Spleen (tissue), 11 donors: ENCODE measurements at regions not wholly inside any gene's neighbourhood (a gene's known extent, or its start where the extent isn't known, plus 50 kb on each side); places are given as distances from the start of the nearest gene placed in this dataset.

Experiments
- DNase-seq: peaks from one replicate; pipeline ENCODE4 v3.0.0-alpha.2; 2020
- H3K27ac ChIP-seq, 8 donors: fragments of 200-600 bp; sonication (generic) in 7 of 8; 1 replicate in 4 of 8; 2 replicates in 4 of 8; pipeline versions ENCODE4 v1.5.0 to v1.8.0; 2016 to 2021; ENCODE audit warnings: inconsistent platforms in 4 of 8, mild to moderate bottlenecking in 4 of 8, moderate library complexity in 1 of 8
- H3K27me3 ChIP-seq, 7 donors: fragments of 200-600 bp; sonication (generic) in 6 of 7; replicated peaks in 1 of 7; 1 replicate in 4 of 7; 2 replicates in 3 of 7; pipeline versions ENCODE4 v1.5.0 to v1.8.0; 2016 to 2021; ENCODE audit warnings: inconsistent platforms in 3 of 7, mild to moderate bottlenecking in 1 of 7
- H3K36me3 ChIP-seq, 6 donors: fragments of 200-600 bp; sonication (generic) in 5 of 6; 1 replicate in 4 of 6; 2 replicates in 2 of 6; pipeline versions ENCODE4 v1.5.0 to v1.8.0; 2016 to 2021; ENCODE audit warnings: inconsistent platforms in 2 of 6
- H3K4me1 ChIP-seq, 6 donors: fragments of 200-600 bp; sonication (generic) in 5 of 6; 1 replicate in 3 of 6; 2 replicates in 3 of 6; pipeline versions ENCODE4 v1.5.0 to v1.8.0; 2016 to 2021; ENCODE audit warnings: inconsistent platforms in 3 of 6
- H3K4me3 ChIP-seq, 8 donors: fragments of 200-600 bp; sonication (generic) in 7 of 8; 1 replicate in 4 of 8; 2 replicates in 4 of 8; pipeline versions ENCODE4 v1.5.0 to v1.8.0; 2016 to 2021; ENCODE audit warnings: inconsistent platforms in 4 of 8, mild to moderate bottlenecking in 4 of 8, moderate library complexity in 2 of 8
- H3K9me3 ChIP-seq, 8 donors: fragments of 200-600 bp; sonication (generic) in 7 of 8; 1 replicate in 4 of 8; 2 replicates in 4 of 8; pipeline versions ENCODE4 v1.5.0 to v1.8.0; 2016 to 2021; ENCODE audit warnings: inconsistent platforms in 4 of 8
- CTCF ChIP-seq, 11 experiments: fragments of 200-600 bp in 7 of 11; fragments of 450-650 bp in 4 of 11; sonication (generic) in 4 of 11; IDR thresholded peaks in 8 of 11; conservative IDR thresholded peaks in 3 of 11; 1 replicate in 7 of 11; 2 replicates in 4 of 11; pipeline versions ENCODE4 v1.4.0 to v1.8.0; 2016 to 2021; ENCODE audit warnings: antibody characterized with exemption in 11 of 11, inconsistent platforms in 4 of 11, mild to moderate bottlenecking in 1 of 11
- POLR2A ChIP-seq, 3 donors: fragments of 450-650 bp; IDR thresholded peaks; one replicate each; pipeline ENCODE4 v1.5.1; 2017; ENCODE audit warnings: antibody characterized with exemption in 3 of 3, mild to moderate bottlenecking in 1 of 3
- POLR2AphosphoS5 ChIP-seq, 3 donors: sonication (generic); formaldehyde crosslinking; IDR thresholded peaks; one replicate each; pipeline ENCODE4 v1.5.1; 2017; ENCODE audit warnings: antibody characterized with exemption in 3 of 3
- WGBS, 5 donors: extraction: QIAGEN DNeasy Blood & Tissue Kit in 3 of 5; methylation state at CpG; one replicate each; pipeline versions ENCODE4 v1.1.5 to v1.1.7; 2013 to 2018; 5-methylcytosine and 5-hydroxymethylcytosine counted together
- intact Hi-C: fragments of 100-400 bp; cut with DNase I; formaldehyde crosslinking; loops from one replicate; pipeline ENCODE4 v1.15.0; 2023; ENCODE audit warnings: low total_unique reads
- donor health status: healthy with polysubstance abuse.
- donor health status: DM: no; HTN: no; CAD: no; lungs with moderate emphysema.
- donor health status: DM: no; HTN: no; CAD: no.
- donor health status: Bipolar disorder and iron deficiency.
- donor health status: healthy.
- donor health status: DM: no; HTN: no; CAD: no.
- donor health status: DM: yes; HTN: yes; CAD: no.

GRCh38 chr20:51196991-51197651 is 174.2 kb upstream of the KCNG1 start:
- Histone ChIP-seq H3K27me3 (peaks cover 0 to 17% (median 0%) of the 10 kb centered on the region in 7 donors), H3K9me3 (no peaks in the 10 kb centered on the region), H3K36me3 (no peaks in the 10 kb centered on the region), H3K4me1 (no peaks in the 10 kb centered on the region), H3K4me3 (no peak overlapping the region), H3K27ac (no peak overlapping the region)
- intact Hi-C loops, result no loop called here
- TF ChIP-seq POLR2A (IDR thresholded peaks at IDR 0.05), result no peak
- TF ChIP-seq CTCF (IDR thresholded peaks at IDR 0.05 in 8 of 11, conservative IDR thresholded peaks at IDR 0.05 in 3 of 11), result no peak
- no peak for TF ChIP-seq POLR2AphosphoS5 (IDR thresholded peaks at IDR 0.05)
- 79 to 88% (median 84%) methylated on average over 11 of the region's 11 CpGs for WGBS, 5 donors
- DNase-seq, result no peak

DNA sequence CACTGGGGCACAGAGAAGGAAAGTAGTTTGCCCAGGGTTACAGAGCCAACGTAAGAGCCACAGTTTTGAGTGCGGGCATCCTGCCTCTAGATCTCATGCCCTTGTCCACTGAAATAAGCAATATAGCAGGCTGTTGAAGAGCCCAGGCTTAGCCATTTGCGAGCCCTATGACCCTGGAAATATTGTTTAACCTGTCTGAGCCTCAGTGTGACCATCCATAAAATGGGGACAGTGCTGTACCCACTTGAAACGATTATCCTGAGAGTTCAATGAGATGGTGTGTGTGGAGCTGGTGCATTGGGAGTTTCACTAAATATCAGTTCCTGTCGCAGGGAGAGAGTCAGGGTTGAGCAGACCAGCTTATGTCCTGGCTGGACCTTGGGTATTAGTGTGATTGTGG is 173.1 kb upstream of the KCNG1 start:
- no peak overlapping the region for H3K4me3 ChIP-seq
- no peak for TF ChIP-seq POLR2AphosphoS5 (IDR thresholded peaks at IDR 0.05)
- H3K27ac ChIP-seq, result no peak overlapping the region
- intact Hi-C loops, result no loop called here
- H3K9me3 ChIP-seq, result no peaks in the 10 kb centered on the region
- H3K36me3 ChIP-seq, result no peaks in the 10 kb centered on the region
- WGBS, 5 donors, result 77 to 90% (median 83%) methylated on average over 5 of the region's 5 CpGs
- H3K4me1 ChIP-seq, result no peaks in the 10 kb centered on the region
- DNase-seq, result no peak
- peaks cover 0 to 17% (median 0%) of the 10 kb centered on the region in 7 donors for H3K27me3 ChIP-seq

DNA sequence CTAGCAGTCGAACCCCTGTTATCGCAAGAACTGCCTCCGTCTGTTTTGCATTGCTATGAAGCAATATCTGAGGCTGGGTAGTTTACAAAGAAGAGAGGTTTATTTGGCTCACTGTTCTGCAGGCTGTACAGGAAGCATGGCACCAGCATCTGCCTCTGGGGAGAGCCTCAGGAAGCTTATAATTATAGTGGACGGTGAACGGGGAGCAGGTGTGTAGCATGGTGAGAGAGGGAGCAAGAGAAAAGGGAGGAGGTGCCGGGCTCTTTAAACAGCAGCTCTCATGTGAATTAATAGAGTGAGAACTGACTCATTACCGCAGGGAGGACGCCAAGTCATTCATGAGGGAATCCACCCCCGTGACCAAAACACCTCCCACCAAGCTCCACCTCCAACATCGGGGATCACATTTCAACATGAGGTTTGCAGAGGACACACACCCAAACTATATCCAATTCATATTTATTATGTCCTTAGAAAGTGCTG is 172.6 kb upstream of the KCNG1 start:
- Histone ChIP-seq H3K36me3 (no peaks in the 10 kb centered on the region), H3K4me3 (no peak overlapping the region), H3K4me1 (no peaks in the 10 kb centered on the region), H3K27me3 (peaks cover 0 to 17% (median 0%) of the 10 kb centered on the region in 7 donors), H3K27ac (no peak overlapping the region), H3K9me3 (no peaks in the 10 kb centered on the region)
- 71 to 77% (median 75%) methylated on average over 10 of the region's 10 CpGs for WGBS, 5 donors
- TF ChIP-seq CTCF (IDR thresholded peaks at IDR 0.05 in 8 of 11, conservative IDR thresholded peaks at IDR 0.05 in 3 of 11) (no peak), POLR2AphosphoS5 (IDR thresholded peaks at IDR 0.05) (no peak)
- no peak for DNase-seq
- intact Hi-C loops, result no loop called here

- no peaks in the 10 kb centered on the region for H3K9me3 ChIP-seq
- WGBS, 5 donors, result 63 to 74% (median 70%) methylated on average over 16 of the region's 16 CpGs
- no peak overlapping the region for H3K4me3 ChIP-seq
- H3K36me3 ChIP-seq, result no peaks in the 10 kb centered on the region
- intact Hi-C loops, result no loop called here
- peaks cover 0 to 4% (median 0%) of the 10 kb centered on the region in 6 donors for H3K4me1 ChIP-seq
- DNase-seq, result no peak
- H3K27ac ChIP-seq, result no peak overlapping the region
- H3K27me3 ChIP-seq, result peaks cover 0 to 22% (median 0%) of the 10 kb centered on the region in 7 donors
- TF ChIP-seq CTCF (IDR thresholded peaks at IDR 0.05 in 8 of 11, conservative IDR thresholded peaks at IDR 0.05 in 3 of 11) (no peak), POLR2AphosphoS5 (IDR thresholded peaks at IDR 0.05) (no peak), POLR2A (IDR thresholded peaks at IDR 0.05) (no peak)
These were observed 170.3 kb upstream of the KCNG1 start for GRCh38 chr20:51193066-51193772.
